SU-DHL-6 (cell line): ENCODE measurements at regions not wholly inside any gene's neighbourhood (a gene's known extent, or its start where the extent isn't known, plus 50 kb on each side); places are given as distances from the start of the nearest gene placed in this dataset.

Experiments used
- H2AFZ ChIP-seq: fragments of 200-600 bp; sonication (generic); 2 replicates; pipeline ENCODE4 v1.6.1; 2014; ENCODE audit warnings: low read depth, mild to moderate bottlenecking, moderate library complexity, mixed read lengths, antibody characterized with exemption, low read length; ENCODE audit not compliant: severe bottlenecking
- H3F3A ChIP-seq: fragments of 200-600 bp; shearing (Covaris generic); 2 replicates; pipeline ENCODE4 v1.6.0; 2016; ENCODE audit warnings: antibody characterized with exemption, mild to moderate bottlenecking; ENCODE audit not compliant: insufficient read depth
- H3K27ac ChIP-seq: fragments of 200-600 bp; sonication (generic); 2 replicates; pipeline ENCODE4 v1.5.1; 2016; ENCODE audit warnings: low read depth, mild to moderate bottlenecking, low read length, moderate library complexity, mixed read lengths
- H3K27me3 ChIP-seq: fragments of 200-600 bp; sonication (generic), shearing (Covaris generic); 2 replicates; pipeline ENCODE4 v1.6.0; 2014; ENCODE audit warnings: mild to moderate bottlenecking, low read length
- H3K36me3 ChIP-seq: fragments of 200-600 bp; sonication (generic); 2 replicates; pipeline ENCODE4 v1.6.1; 2014; ENCODE audit warnings: mild to moderate bottlenecking, low read length, mixed read lengths
- H3K4me2 ChIP-seq: fragments of 300-600, 200-600 bp; shearing (Covaris generic), sonication (generic); 2 replicates; pipeline ENCODE4 v1.6.0; 2014; ENCODE audit warnings: low read length, low read depth, mild to moderate bottlenecking; ENCODE audit not compliant: poor library complexity, severe bottlenecking
- H3K4me3 ChIP-seq: fragments of 200-600 bp; sonication (generic); 2 replicates; pipeline ENCODE4 v1.5.1; 2014; ENCODE audit warnings: antibody characterized with exemption, low read length, mild to moderate bottlenecking, mixed read lengths; ENCODE audit not compliant: insufficient read depth, poor library complexity, severe bottlenecking
- H3K79me2 ChIP-seq: fragments of 200-600 bp; sonication (generic); 2 replicates; pipeline ENCODE4 v1.6.1; 2014; ENCODE audit warnings: mild to moderate bottlenecking, low read length, moderate library complexity; ENCODE audit not compliant: insufficient read depth
- H3K9ac ChIP-seq: fragments of 200-600 bp; sonication (generic); 2 replicates; pipeline ENCODE4 v1.7.0; 2014; ENCODE audit warnings: mild to moderate bottlenecking, low read length
- H3K9me2 ChIP-seq: fragments of 200-600 bp; sonication (generic); replicated peaks from 2 replicates; pipeline ENCODE4 v1.6.1; 2014; ENCODE audit warnings: low read length; ENCODE audit not compliant: insufficient read depth
- H3K9me3 ChIP-seq: fragments of 200-600 bp; sonication (generic); 2 replicates; pipeline ENCODE4 v1.6.1; 2014; ENCODE audit warnings: low read length, mixed read lengths; ENCODE audit not compliant: insufficient read depth
- H4K20me1 ChIP-seq: fragments of 200-600 bp; sonication (generic); 2 replicates; pipeline ENCODE4 v1.6.1; 2014; ENCODE audit warnings: low read depth, mild to moderate bottlenecking, antibody characterized with exemption, low read length, moderate library complexity, mixed read lengths
- CTCF ChIP-seq: fragments of 200-600 bp; sonication (generic); IDR thresholded peaks from one replicate; pipeline ENCODE4 v1.5.1; 2017; ENCODE audit warnings: antibody characterized with exemption, mild to moderate bottlenecking, low read length, moderate library complexity; ENCODE audit not compliant: insufficient read depth, poor library complexity, severe bottlenecking
- EZH2phosphoT487 ChIP-seq: fragments of 200-600 bp; sonication (generic), shearing (Covaris generic); conservative IDR thresholded peaks from 2 replicates; pipeline ENCODE4 v1.6.1; 2018; ENCODE audit warnings: mild to moderate bottlenecking, antibody characterized with exemption, low read length, moderate library complexity, mixed read lengths

DNA sequence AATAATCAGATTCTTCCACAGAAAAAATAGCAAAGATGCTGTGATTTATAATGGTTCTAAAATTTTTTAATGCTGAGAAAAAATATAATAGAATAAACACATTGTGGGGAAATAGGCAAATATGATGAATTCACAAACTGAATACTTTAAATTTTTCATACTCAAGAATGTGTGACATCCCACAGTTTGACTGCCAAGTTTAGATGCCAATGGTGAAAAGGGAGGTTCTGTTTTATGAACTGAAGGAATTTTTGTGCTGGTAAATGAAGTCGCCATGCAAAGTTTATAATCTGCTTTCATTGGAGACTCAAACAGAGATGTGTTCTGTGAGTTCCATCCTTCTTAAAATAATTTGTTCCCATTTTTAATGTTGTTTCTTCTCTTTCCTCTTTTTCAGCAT lies 367.5 kb upstream of the ADAMTS16 start:
- no peak overlapping the region for H3K4me2 ChIP-seq
- H3K9me2 ChIP-seq = no peaks in the 10 kb centered on the region
- no peak overlapping the region for H3K9ac ChIP-seq
- no peaks in the 10 kb centered on the region; the same call in 1 of the 2 replicates for H3K9me3 ChIP-seq
- H3K4me3 ChIP-seq = no peak overlapping the region
- H2AFZ ChIP-seq = no peak overlapping the region
- no peak overlapping the region for H3K27ac ChIP-seq
- no peaks in the 10 kb centered on the region for H3K36me3 ChIP-seq
- H3F3A ChIP-seq = no peaks in the 10 kb centered on the region
- no peaks in the 10 kb centered on the region for H4K20me1 ChIP-seq
- H3K79me2 ChIP-seq = no peaks in the 10 kb centered on the region
- TF ChIP-seq CTCF (no peak), EZH2phosphoT487 (no peak)
- no peaks in the 10 kb centered on the region for H3K27me3 ChIP-seq

DNA sequence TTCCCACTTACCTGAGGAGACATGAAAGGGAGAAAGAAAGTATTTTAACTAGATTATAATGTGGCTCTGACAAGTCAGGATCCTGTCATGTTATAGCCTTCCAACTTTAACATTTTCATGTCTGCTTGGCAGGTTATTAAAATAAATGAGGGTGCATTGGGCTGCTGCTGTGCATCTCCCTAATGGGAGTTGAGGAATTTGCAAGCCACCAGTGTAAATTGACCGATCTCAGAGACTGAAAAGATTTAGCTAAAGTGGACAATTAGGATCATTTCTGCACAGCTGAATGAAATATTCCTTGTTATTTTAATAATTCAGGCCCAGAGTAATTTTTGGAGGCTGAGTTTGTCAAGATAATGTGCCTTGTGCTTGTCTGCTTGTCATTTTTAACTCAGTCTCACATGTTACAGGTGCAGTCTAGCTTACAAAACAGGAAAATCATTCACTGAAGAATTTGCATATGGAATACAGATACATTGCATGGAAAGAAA lies 366.3 kb upstream of the ADAMTS16 start:
- Histone ChIP-seq H3K9me2 (no peaks in the 10 kb centered on the region), H3K4me3 (no peak overlapping the region), H3F3A (no peaks in the 10 kb centered on the region), H3K79me2 (no peaks in the 10 kb centered on the region), H2AFZ (no peak overlapping the region), H3K4me2 (no peak overlapping the region), H3K27me3 (no peaks in the 10 kb centered on the region), H3K9me3 (no peaks in the 10 kb centered on the region; the same call in 1 of the 2 replicates), H3K36me3 (no peaks in the 10 kb centered on the region), H4K20me1 (no peaks in the 10 kb centered on the region), H3K9ac (no peak overlapping the region), H3K27ac (no peak overlapping the region)
- TF ChIP-seq EZH2phosphoT487 (no peak), CTCF (no peak)

DNA sequence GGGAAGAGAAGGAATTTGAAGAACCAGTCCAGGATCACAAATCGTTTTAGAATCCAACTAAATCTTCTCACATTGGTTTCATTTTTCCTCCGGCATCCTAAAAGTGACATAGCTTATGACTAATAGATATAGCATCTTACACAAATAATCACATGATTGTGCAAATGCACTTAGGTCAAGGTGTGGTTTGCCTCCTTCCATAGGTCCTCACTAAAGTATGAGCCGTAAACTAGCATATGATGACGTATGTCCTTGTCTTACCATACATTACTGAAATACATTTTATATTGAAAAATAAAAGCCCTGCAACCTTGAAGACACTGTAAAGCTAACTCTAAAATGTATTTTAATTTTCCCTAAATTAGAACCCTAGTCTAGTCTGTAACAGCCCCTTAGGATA lies 362.7 kb upstream of the ADAMTS16 start:
- no peaks in the 10 kb centered on the region for H3K9me3 ChIP-seq
- H3K27me3 ChIP-seq = no peaks in the 10 kb centered on the region
- H3F3A ChIP-seq = no peaks in the 10 kb centered on the region
- H3K9me2 ChIP-seq = no peaks in the 10 kb centered on the region
- TF ChIP-seq CTCF (no peak), EZH2phosphoT487 (no peak)
- H2AFZ ChIP-seq = no peak overlapping the region
- no peak overlapping the region for H3K9ac ChIP-seq
- no peaks in the 10 kb centered on the region for H4K20me1 ChIP-seq
- H3K79me2 ChIP-seq = no peaks in the 10 kb centered on the region
- H3K27ac ChIP-seq = no peak overlapping the region
- H3K4me3 ChIP-seq = no peak overlapping the region
- H3K4me2 ChIP-seq = no peak overlapping the region
- no peaks in the 10 kb centered on the region for H3K36me3 ChIP-seq
